Hepatocyte (in vitro differentiated cells): ENCODE measurements at regions not wholly inside any gene's neighbourhood (a gene's known extent, or its start where the extent isn't known, plus 50 kb on each side); places are given as distances from the start of the nearest gene placed in this dataset.

Source experiments
- DNase-seq: peaks from one replicate; pipeline ENCODE4 v3.0.0-alpha.2; 2016; ENCODE audit warnings: low spot score
- H2AFZ ChIP-seq: fragments of 200-600 bp; sonication (generic); 2 replicates; pipeline ENCODE4 v1.6.0; 2016; ENCODE audit warnings: antibody characterized with exemption, mild to moderate bottlenecking
- H3K27ac ChIP-seq: fragments of 200-600 bp; sonication (generic); 2 replicates; pipeline ENCODE4 v1.5.1; 2016; ENCODE audit warnings: mild to moderate bottlenecking
- H3K27me3 ChIP-seq: fragments of 200-600 bp; sonication (generic); 2 replicates; pipeline ENCODE4 v1.6.1; 2016
- H3K36me3 ChIP-seq: fragments of 200-600 bp; sonication (generic); replicated peaks from 2 replicates; pipeline ENCODE4 v1.5.1; 2016; ENCODE audit warnings: low read depth; ENCODE audit not compliant: insufficient read depth
- H3K4me1 ChIP-seq: fragments of 200-600 bp; sonication (generic); 2 replicates; pipeline ENCODE4 v1.5.1; 2016; ENCODE audit warnings: mild to moderate bottlenecking, moderate library complexity; ENCODE audit not compliant: insufficient read depth
- H3K4me2 ChIP-seq: fragments of 200-600 bp; sonication (generic); 2 replicates; pipeline ENCODE4 v1.6.0; 2016
- H3K4me3 ChIP-seq: fragments of 200-600 bp; sonication (generic); 2 replicates; pipeline ENCODE4 v1.5.1; 2016; ENCODE audit warnings: mild to moderate bottlenecking
- H3K79me2 ChIP-seq: fragments of 200-600 bp; sonication (generic); 2 replicates; pipeline ENCODE4 v1.6.0; 2017; ENCODE audit warnings: mild to moderate bottlenecking
- H3K9me2 ChIP-seq: fragments of 200-600 bp; sonication (generic); replicated peaks from 2 replicates; pipeline ENCODE4 v1.6.0; 2017; ENCODE audit warnings: mild to moderate bottlenecking; ENCODE audit not compliant: insufficient read depth
- H3K9me3 ChIP-seq: fragments of 200-600 bp; sonication (generic); 2 replicates; pipeline ENCODE4 v1.5.1; 2016; ENCODE audit warnings: low read depth, mild to moderate bottlenecking
- H4K20me1 ChIP-seq: fragments of 200-600 bp; sonication (generic); 2 replicates; pipeline ENCODE4 v1.6.0; 2016; ENCODE audit warnings: mild to moderate bottlenecking; ENCODE audit not compliant: insufficient read depth, poor library complexity, severe bottlenecking
- CTCF ChIP-seq: fragments of 200-600 bp; sonication (generic); IDR thresholded peaks from 2 replicates; pipeline ENCODE4 v1.5.1; 2016; ENCODE audit warnings: antibody characterized with exemption, mild to moderate bottlenecking; ENCODE audit not compliant: poor library complexity
- EZH2 ChIP-seq: fragments of 200-600 bp; sonication (generic); IDR thresholded peaks from 2 replicates; pipeline ENCODE4 v1.6.1; 2016; ENCODE audit warnings: antibody characterized with exemption, mild to moderate bottlenecking, borderline replicate concordance
- EZH2phosphoT487 ChIP-seq: fragments of 200-600 bp; sonication (generic); IDR thresholded peaks from one replicate; pipeline ENCODE4 v1.6.1; 2018; ENCODE audit warnings: antibody characterized with exemption, mild to moderate bottlenecking, low read depth, moderate library complexity; ENCODE audit not compliant: unreplicated experiment, severe bottlenecking
- WGBS: methylation state at CpG from one replicate; pipeline ENCODE4 v1.1.6; 2016; ENCODE audit warnings: low lambda C conversion rate; ENCODE audit errors: missing lambda C conversion rate; 5-methylcytosine and 5-hydroxymethylcytosine counted together

DNA sequence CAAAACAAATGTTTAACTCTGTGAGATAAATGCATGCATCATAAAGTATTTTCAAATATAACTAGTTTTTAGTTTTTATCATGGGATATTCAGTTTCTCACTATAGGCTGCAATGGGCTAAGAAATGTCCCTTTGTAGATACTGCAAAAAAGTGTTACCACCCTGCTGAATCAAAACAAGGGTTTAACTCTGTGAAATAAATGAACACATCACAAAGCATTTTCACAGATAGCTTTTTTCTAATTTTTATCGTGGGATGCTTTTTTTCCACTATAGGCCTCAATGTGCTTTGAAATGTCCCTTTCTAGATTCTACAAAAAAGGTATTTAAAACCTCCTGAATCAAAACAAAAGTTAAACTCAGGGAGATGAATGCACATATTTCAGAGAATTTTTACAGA is 541.1 kb downstream of the KCNJ18 start:
- H3K27me3 ChIP-seq, result no peaks in the 10 kb centered on the region
- no peaks in the 10 kb centered on the region for H3K4me1 ChIP-seq
- peaks cover 11% of the 10 kb centered on the region for H3K9me3 ChIP-seq
- 83% methylated on average over 1 of the region's 1 CpG for WGBS
- H3K9me2 ChIP-seq, result no peaks in the 10 kb centered on the region
- TF ChIP-seq EZH2phosphoT487 (no peak), CTCF (no peak), EZH2 (no peak)
- no peak overlapping the region for H3K4me2 ChIP-seq
- no peaks in the 10 kb centered on the region for H4K20me1 ChIP-seq
- no peak overlapping the region for H3K4me3 ChIP-seq
- no peaks in the 10 kb centered on the region for H3K79me2 ChIP-seq
- DNase-seq, result no peak
- H3K36me3 ChIP-seq, result no peaks in the 10 kb centered on the region
- no peak overlapping the region for H3K27ac ChIP-seq
- no peak overlapping the region for H2AFZ ChIP-seq

DNA sequence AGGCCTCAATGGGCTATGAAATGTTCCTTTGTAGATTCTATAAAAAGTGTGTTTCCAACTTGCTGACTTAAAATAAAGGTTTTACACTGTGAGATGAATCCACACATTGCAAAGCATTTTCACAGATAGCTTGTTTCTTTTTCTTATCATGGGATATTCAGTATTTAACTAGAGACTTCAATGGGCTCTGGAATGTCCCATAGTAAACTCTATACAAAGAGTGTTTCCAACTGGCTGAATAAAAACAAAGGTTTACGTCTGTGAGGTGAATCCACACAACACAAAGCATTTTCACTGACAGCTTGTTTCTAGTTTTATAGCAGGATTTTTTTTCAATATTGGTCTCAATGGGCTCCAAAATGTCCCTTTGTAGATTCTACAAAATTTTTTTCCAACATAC is 550.1 kb downstream of the KCNJ18 start:
- no peak overlapping the region for H2AFZ ChIP-seq
- H3K79me2 ChIP-seq, result no peaks in the 10 kb centered on the region
- TF ChIP-seq EZH2, result no peak
- TF ChIP-seq CTCF, result no peak
- no peak for TF ChIP-seq EZH2phosphoT487
- no peak for DNase-seq
- WGBS, result 67% methylated on average over 1 of the region's 1 CpG
- H3K27me3 ChIP-seq, result no peaks in the 10 kb centered on the region
- H3K4me3 ChIP-seq, result no peak overlapping the region
- H4K20me1 ChIP-seq, result no peaks in the 10 kb centered on the region
- H3K27ac ChIP-seq, result no peak overlapping the region
- H3K9me2 ChIP-seq, result no peaks in the 10 kb centered on the region
- no peaks in the 10 kb centered on the region for H3K36me3 ChIP-seq
- H3K9me3 ChIP-seq, result no peaks in the 10 kb centered on the region
- H3K4me2 ChIP-seq, result no peak overlapping the region
- no peaks in the 10 kb centered on the region for H3K4me1 ChIP-seq

GRCh38 chr17:22251498-22251897 is 559.2 kb downstream of the KCNJ18 start:
- H3K4me1 ChIP-seq, result no peaks in the 10 kb centered on the region
- no peak overlapping the region for H3K4me3 ChIP-seq
- H3K9me3 ChIP-seq, result peaks cover 15% of the 10 kb centered on the region
- WGBS, result 58% methylated on average over 2 of the region's 2 CpGs
- H2AFZ ChIP-seq, result no peak overlapping the region
- no peaks in the 10 kb centered on the region for H3K9me2 ChIP-seq
- no peaks in the 10 kb centered on the region for H3K27me3 ChIP-seq
- DNase-seq, result no peak
- H4K20me1 ChIP-seq, result no peaks in the 10 kb centered on the region
- H3K36me3 ChIP-seq, result no peaks in the 10 kb centered on the region
- TF ChIP-seq EZH2phosphoT487, result no peak
- no peak for TF ChIP-seq CTCF
- no peak for TF ChIP-seq EZH2
- H3K79me2 ChIP-seq, result no peaks in the 10 kb centered on the region
- no peak overlapping the region for H3K27ac ChIP-seq
- H3K4me2 ChIP-seq, result no peak overlapping the region

GRCh38 chr17:22253007-22253406 is 560.7 kb downstream of the KCNJ18 start:
- TF ChIP-seq EZH2phosphoT487 (no peak), EZH2 (no peak), CTCF (no peak)
- Histone ChIP-seq H4K20me1 (no peaks in the 10 kb centered on the region), H3K4me1 (no peaks in the 10 kb centered on the region), H3K4me3 (no peak overlapping the region), H3K79me2 (no peaks in the 10 kb centered on the region), H3K27me3 (no peaks in the 10 kb centered on the region), H2AFZ (no peak overlapping the region), H3K9me3 (peaks cover 15% of the 10 kb centered on the region), H3K27ac (no peak overlapping the region), H3K9me2 (no peaks in the 10 kb centered on the region), H3K36me3 (no peaks in the 10 kb centered on the region), H3K4me2 (no peak overlapping the region)
- 54% methylated on average over 1 of the region's 1 CpG for WGBS
- no peak for DNase-seq
